ENCODE measurements at regions not wholly inside any gene's neighbourhood (a gene's known extent, or its start where the extent isn't known, plus 50 kb on each side); places are given as distances from the start of the nearest gene placed in this dataset.

DNA sequence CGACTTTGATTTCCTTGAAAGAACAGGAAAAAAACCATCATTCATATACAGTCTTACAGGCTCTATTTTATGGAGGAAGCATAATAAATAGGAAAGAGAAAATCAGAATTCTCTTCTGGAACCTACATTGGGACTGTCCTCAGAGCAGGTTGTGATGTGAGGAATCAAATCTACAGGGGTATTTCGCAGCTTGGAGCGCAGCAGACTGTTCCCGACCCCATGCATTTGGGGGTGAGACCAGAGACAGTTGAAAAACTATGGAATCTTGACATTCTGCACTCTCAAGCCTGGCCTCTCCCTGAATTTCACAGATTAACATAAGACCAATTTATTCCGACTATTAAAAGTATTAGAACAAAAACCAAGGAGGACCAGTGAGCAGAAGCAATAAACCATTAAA lies 93.3 kb upstream of the PRSS58 start:
- TF ChIP-seq POLR2A (IDR thresholded peaks at IDR 0.05) (no peak), EP300 (IDR thresholded peaks at IDR 0.05; ENCODE audit: low read depth) (no peak)
- TF ChIP-seq, protein P1, sequence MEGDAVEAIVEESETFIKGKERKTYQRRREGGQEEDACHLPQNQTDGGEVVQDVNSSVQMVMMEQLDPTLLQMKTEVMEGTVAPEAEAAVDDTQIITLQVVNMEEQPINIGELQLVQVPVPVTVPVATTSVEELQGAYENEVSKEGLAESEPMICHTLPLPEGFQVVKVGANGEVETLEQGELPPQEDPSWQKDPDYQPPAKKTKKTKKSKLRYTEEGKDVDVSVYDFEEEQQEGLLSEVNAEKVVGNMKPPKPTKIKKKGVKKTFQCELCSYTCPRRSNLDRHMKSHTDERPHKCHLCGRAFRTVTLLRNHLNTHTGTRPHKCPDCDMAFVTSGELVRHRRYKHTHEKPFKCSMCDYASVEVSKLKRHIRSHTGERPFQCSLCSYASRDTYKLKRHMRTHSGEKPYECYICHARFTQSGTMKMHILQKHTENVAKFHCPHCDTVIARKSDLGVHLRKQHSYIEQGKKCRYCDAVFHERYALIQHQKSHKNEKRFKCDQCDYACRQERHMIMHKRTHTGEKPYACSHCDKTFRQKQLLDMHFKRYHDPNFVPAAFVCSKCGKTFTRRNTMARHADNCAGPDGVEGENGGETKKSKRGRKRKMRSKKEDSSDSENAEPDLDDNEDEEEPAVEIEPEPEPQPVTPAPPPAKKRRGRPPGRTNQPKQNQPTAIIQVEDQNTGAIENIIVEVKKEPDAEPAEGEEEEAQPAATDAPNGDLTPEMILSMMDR (IDR thresholded peaks at IDR 0.05), result no peak
